ENCODE measurements at regions not wholly inside any gene's neighbourhood (a gene's known extent, or its start where the extent isn't known, plus 50 kb on each side); places are given as distances from the start of the nearest gene placed in this dataset.

DNA sequence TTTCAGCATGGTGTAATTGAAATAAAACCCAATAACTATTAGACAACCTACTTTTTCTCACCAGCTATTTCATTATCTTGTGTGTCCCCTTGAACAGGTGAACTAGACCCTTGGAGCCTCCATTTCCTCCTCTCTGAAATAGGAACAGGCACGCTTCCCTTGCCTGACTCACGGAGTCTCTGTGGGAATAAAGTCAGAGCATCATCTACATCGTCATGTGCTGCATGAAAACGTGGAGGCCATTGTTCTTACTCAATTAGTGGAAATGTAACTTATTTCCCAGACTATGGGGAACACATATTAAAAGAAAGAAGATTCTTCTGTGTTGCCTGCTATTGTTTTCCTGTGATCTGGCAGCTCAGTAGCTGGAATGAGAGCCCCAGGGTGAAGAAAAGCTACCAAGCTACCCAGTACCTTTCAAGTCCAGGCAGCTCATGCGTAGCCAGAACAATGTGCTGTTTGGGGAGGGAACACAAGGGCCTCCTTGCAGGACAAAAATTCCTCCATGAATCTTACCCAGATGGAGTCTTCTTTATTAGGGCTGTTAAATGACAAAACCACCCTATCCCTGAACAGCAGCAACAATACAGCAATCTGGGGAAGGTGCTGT lies 59.8 kb downstream of the SOX11 start:
- DNase-seq (ENCODE audit: low read depth), result no peak

GRCh38 chr2:5756272-5756671 lies 64.1 kb downstream of the SOX11 start:
- no peak for DNase-seq (ENCODE audit: low read depth)

DNA sequence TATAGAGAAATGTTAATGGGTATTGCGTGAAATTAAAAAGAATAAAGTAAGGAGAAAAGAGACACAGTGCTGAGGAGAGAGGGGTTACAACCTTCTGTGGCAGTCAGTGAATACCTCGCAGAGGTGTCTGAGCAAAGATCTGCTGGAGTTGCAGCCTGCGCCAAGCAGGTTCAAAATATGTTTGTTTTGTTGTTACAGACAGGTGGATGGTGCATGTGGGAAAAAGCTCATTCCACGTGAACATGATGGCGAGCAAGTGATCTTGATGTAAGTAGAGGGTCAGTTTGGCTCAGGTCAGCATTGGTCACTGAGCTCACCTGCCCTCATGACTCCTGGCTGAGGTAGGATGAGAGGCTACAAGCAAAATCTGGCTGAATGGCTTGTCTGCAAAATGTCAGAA lies 66.2 kb downstream of the SOX11 start:
- no peak for DNase-seq (ENCODE audit: low read depth)

- DNase-seq (ENCODE audit: low read depth), result no peak
These were observed 67.8 kb downstream of the SOX11 start for GRCh38 chr2:5759949-5760348.

DNA sequence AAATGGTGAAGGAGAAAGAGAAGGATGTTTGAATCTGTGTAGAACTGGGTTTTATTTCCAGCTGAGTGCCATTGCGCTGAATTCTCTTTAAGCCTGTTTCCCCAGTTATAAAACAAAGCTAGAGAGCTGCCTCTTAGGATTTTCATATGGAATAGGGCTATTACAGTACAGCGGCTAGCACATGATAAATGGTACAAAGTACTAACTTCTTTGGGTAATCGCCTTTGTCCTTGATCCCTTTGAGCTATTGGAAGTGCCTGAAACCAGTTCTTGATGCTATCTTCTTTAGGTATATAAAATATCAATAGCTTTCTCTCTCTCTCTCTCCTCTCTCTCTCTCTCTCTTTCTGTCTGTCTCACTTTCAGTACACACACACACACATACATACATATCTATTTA lies 71.3 kb downstream of the SOX11 start:
- DNase-seq (ENCODE audit: low read depth), result no peak

DNA sequence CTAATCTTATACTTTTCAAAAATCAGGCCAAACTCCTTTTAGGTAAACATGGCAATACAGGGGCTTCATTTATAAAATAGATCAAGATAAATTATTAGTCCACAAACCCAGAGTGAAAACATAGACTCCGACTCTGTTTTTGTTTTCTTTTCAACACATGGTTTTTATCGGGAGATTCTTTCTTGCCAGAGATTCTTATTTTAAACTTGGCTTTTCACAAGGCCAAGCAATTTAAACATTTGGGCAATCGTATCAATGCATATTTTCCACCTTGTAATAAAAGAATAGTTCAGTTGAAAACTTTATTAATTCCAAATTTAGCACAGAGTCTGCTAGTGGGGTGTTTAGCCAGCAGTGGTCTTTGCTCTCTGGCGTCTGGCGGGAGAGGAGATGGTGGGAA lies 71.9 kb downstream of the SOX11 start:
- no peak for DNase-seq (ENCODE audit: low read depth)

GRCh38 chr2:5766056-5766455 lies 73.9 kb downstream of the SOX11 start:
- DNase-seq (ENCODE audit: low read depth), result peak; percentile 5

DNA sequence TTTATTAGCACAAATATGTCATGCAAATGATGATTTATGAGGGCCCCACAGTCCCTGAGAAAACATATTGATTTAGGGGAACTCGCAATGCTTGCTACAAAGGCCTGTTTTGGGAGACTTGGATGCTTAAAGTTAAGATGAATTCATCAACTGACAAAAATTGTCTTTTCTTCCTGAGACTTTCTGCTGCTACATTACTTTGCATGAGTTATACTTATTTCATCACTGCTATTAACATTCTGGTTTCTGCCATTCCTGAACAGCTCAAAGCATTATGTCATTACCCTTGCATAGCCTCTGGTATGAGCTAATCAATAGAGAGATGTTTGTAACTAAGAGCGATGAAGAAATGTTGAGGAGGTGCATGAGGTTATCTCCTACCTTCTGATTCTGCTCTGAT lies 74.4 kb downstream of the SOX11 start:
- DNase-seq (ENCODE audit: low read depth), result no peak

DNA sequence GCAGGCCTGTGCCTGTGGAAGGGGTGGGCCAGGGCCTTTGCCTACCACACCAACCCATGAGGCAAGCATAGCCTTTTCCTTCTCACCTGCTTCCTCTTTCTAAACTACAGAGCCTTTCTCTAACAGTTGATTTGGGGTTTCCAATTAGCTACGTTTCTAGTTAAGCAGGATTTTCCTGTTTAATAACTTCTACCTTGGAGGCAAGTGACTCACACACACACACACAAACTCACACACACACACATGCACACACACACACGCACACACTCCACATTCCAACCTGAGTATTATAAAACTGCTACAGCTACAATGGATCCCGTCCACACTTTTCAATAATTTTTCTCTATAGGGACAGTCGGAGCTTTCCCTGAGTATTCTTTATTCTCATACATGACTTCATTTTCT lies 84.9 kb downstream of the SOX11 start:
- DNase-seq (ENCODE audit: low read depth), result no peak

GRCh38 chr2:5781679-5782078 lies 89.5 kb downstream of the SOX11 start:
- no peak for DNase-seq (ENCODE audit: low read depth)

DNA sequence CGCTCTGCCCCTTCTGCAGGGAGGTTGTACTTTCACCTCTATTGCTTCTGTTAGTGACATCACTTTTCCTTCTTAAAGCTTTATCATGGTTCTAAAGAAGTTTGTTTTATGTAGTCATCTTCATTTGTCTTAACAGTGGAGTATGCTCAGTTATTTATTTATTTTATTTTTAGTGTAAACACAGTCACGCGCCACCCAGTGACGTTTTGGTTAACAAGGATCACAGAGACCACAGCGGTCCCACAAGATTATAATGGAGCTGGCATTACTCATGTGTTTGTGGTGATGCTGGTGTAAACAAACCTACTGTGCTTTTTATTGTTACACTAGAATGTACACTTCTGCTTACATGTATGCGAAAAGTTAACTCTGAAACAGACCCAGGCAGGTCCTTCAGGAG lies 89.9 kb downstream of the SOX11 start:
- no peak for DNase-seq (ENCODE audit: low read depth)

DNA sequence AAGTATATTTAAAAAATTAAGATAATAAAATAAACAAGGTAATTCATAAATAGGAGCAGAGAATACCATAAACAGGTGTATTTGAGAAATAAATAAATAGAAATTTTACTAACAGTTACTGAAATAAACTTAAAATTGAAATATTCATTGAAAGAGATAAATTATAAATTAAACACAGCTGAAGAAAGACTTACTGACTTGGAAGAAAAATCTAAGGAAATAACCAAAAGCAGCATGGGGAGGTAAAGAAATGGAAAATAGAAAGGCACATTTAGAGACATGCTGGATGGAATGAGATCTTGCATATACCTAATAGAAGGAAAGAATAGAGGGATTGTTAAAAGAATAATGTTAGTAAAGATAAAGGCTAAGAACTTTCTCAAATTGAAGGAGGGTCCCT lies 96.3 kb downstream of the SOX11 start:
- DNase-seq (ENCODE audit: low read depth), result no peak

GRCh38 chr2:5791371-5791770 lies 99.2 kb downstream of the SOX11 start:
- DNase-seq (ENCODE audit: low read depth), result no peak

DNA sequence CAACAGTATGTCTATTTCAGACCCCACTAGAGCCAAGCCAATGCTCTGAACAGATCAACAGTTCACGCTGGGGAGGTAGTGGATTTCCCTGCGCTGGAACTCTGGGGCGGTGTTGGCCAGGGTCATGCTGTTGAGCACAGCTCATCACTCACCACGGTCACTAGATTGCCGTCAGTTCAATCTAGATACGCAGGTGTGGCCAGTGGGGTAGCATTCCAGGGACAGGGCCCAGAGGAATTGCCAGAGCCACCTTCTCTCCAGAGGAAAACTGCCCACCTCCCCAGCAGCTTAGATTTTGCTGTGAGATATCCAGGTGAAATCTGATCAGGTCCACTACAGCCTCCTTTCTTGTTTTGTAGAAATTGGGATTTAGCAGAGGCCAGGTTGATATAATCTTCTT lies 101.8 kb downstream of the SOX11 start:
- no peak for DNase-seq (ENCODE audit: low read depth)

- DNase-seq (ENCODE audit: low read depth), result no peak
These were observed 105.9 kb downstream of the SOX11 start for GRCh38 chr2:5798084-5798483.

DNA sequence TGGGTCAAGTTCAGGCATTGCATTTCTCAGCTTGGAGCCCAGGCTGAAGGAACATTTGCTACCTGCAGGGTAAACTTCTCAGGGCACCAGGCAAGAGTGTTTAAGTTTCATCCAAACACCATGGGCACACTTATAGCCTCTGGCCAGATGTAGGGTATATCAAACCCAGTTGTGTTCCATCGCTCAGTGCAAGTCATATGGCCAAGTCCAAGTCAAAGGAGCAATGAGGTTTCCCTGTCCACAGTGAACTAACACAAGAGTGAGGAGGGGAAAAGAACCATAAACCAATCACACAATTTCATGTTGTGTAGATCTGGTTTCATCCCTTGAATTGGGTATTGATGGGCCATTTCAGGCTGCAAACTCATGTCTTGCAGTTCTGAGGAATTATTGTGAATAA lies 107.2 kb downstream of the SOX11 start:
- DNase-seq (ENCODE audit: low read depth), result no peak

DNA sequence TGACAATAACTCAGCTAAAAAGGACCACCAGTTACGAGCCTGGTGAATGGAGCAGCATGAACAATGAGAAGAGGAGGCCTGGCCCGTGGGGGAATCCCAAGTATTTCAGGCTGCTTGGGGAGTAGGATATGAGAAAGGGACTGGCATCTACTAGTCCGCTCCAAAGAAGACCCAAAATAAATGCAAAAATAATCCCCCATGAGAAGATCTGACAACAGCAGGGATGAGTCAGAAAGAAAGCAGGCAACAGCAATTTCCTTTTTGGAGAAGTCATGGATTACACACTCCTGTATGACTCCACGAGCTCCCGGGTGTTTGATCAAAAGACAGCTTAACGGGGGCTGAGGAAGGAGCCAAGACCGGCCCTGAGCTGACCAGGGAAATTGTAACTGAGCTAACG lies 111.4 kb downstream of the SOX11 start:
- DNase-seq (ENCODE audit: low read depth), result no peak

DNA sequence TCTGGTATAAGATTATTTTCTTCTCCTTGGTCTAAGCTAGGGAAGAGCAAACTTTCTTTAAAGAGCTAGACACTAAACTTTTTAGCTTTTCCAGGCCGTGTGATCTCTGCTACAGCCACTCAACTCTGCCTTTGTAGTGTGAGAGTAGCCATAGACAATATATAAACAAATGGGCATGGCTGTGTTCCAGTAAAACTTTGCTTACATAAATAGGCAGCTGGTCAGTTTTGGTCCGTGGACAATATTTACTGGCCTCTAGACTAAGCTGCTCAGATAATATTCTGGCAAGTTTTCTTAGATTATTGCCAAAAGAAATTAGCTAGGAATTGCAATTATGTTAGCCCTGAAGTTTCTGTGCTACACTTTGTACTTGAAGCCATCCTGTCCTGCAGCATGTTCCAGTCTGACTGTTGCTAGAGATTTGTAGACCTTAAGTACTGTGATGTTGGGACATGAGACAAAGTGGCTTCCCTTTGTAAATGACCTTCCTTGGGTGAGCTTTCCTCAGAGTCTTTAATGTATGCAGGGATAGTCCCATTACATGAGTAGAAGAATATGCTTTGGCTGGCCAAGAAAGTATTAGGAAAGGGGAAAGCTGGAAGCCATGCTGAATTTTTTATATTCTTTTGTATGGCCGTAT lies 126.9 kb downstream of the SOX11 start:
- no peak for DNase-seq (ENCODE audit: low read depth)

DNA sequence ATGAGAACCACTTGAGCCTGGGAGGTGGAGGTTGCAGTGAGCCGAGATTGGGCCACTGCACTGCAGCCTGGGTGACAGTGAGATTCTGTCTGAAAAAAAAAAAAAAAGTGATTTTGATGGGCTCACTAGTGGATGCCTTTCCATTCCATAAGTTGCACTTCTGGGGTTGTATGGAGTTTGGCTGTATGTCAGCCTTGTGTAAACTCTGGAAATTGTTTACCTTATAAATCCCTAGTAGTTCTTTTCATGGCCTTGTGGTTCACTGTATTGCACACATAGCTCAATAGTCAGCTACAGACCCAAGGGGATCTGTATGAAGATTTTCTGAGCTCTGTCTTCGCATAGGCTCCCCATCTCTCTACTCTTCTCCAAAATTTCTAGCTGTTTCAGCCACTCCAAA lies 131.9 kb downstream of the SOX11 start:
- DNase-seq (ENCODE audit: low read depth), result no peak

DNA sequence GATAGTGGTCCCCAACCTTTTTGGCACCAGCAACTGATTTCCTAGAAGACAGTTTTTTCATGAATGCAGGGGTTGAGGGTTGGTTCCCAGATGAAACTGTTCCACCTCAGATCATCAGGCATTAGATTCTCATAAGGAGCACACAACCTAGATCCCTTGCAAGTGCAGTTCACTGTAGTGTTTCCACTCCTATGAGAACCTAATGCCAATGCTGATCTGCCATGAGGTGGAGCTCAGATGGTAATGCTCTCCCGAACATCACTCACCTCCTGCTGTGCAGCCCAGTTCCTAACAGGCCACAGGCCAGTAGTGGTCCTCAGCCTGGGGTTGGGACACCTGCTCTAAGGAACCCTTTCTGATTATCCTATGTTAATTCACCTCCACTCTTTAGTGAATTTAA lies 133.5 kb downstream of the SOX11 start:
- no peak for DNase-seq (ENCODE audit: low read depth)

DNA sequence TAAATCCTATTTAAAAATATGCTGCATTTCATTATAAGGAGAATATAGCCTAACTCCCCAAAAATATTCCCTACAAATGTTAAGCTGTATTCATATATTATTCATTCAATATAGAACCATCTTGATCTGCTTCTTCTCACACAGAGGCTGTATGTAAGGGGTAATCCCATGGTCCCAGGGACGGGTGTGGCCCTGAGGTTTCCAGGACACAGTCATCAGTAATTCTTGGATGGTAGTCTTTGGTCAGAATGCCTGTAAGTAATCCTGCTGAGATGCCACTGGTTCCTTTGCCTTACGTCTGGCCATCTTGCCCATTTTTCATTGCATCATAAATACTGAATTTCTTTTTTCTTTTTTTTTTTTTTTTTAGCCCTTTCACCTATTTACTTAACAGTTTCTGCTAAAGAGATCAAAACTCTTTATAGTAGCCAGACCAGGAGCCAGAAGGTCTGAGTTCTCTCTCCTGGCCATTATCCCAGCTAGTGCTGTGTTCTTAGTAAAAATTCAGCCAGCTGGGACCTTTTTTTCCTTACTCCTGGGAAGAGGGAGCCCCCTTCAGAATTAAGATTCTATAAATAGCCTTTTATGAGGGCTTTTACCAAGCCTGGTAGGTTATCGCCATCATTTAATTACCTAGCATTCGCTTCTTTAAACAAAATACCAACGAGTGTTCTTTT lies 134.9 kb downstream of the SOX11 start:
- no peak for DNase-seq (ENCODE audit: low read depth)

DNA sequence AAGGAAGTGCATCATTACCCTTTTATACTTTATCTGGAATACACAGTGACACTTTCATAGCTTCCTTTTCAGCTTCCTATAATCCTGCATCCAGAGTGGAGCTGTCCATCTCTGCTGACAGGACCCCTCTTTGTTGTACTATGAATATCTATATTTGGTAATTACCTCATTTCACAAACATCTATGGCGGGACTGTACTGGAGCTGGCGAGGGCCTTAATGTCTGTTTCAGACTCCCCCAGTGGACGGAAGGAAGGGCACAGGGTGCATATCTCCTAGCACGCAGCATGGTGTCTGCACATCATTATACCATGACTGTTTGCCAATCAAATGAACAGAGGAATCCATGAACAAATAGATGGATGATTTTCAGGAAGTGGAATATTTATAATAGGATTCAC lies 142.3 kb downstream of the SOX11 start:
- DNase-seq (ENCODE audit: low read depth), result no peak

GRCh38 chr2:5839550-5839949 lies 147.4 kb downstream of the SOX11 start:
- DNase-seq (ENCODE audit: low read depth), result no peak
